ENCODE measurements at regions not wholly inside any gene's neighbourhood (a gene's known extent, or its start where the extent isn't known, plus 50 kb on each side); places are given as distances from the start of the nearest gene placed in this dataset.

DNA sequence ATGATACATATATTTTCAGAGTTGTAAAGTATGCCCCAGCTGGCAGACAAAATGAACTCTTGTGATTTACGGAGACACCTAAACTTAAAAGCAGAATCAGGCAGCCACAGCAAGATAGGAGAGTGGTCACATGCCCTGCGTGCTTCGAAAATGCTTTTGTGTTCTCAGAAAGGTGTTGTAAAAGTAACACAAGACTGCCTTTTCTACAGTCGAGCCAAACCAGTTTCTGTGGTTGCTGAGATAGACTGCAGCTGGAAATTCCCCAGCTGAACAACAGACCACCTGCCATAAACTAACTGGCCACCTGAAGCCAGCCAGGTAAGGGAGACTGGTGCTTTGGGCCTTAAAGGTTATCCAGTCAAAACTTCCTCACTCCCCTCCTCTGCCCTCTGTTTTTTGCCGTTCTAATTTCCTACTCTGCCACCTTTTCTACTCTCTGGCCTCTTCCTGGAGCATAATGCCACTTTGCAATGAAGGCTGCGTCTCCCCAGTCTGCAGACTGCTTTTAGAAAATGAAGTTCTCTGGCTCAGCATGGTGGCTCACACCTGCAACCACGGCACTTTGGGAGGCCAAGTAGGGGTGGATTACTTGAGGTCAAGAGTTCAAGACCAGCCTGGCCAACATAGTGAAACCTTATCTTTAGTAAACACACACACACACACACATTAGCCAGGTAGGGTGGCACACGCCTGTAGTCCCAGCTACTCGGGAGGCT lies 381.2 kb upstream of the SLITRK1 start:
- ChIA-PET POLR2A (ENCODE audit: unreplicated experiment) (no interaction called here), CTCF (no interaction called here)
- no peaks in the 10 kb centered on the region for H3K9me3 ChIP-seq (ENCODE audit: low read length)
- no peaks in the 10 kb centered on the region for H3K4me1 ChIP-seq (ENCODE audit: insufficient read depth, low read length)
- H4K20me1 ChIP-seq (ENCODE audit: low read length), result no peaks in the 10 kb centered on the region
- DNase-seq (no peak), ATAC-seq (no peak)
- no TSS peak for BruUV-seq (replicated peaks)
- TF ChIP-seq EZH2 (IDR thresholded peaks at IDR 0.05; ENCODE audit: low read length, unreplicated experiment) (no peak), EZH2phosphoT487 (IDR thresholded peaks at IDR 0.05; ENCODE audit: borderline replicate concordance, low read length) (no peak)
- TF ChIP-seq, protein P1, sequence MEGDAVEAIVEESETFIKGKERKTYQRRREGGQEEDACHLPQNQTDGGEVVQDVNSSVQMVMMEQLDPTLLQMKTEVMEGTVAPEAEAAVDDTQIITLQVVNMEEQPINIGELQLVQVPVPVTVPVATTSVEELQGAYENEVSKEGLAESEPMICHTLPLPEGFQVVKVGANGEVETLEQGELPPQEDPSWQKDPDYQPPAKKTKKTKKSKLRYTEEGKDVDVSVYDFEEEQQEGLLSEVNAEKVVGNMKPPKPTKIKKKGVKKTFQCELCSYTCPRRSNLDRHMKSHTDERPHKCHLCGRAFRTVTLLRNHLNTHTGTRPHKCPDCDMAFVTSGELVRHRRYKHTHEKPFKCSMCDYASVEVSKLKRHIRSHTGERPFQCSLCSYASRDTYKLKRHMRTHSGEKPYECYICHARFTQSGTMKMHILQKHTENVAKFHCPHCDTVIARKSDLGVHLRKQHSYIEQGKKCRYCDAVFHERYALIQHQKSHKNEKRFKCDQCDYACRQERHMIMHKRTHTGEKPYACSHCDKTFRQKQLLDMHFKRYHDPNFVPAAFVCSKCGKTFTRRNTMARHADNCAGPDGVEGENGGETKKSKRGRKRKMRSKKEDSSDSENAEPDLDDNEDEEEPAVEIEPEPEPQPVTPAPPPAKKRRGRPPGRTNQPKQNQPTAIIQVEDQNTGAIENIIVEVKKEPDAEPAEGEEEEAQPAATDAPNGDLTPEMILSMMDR (conservative IDR thresholded peaks at IDR 0.05; ENCODE audit: low read depth, low read length), result no peak
- H3K79me2 ChIP-seq (ENCODE audit: low read length), result no peaks in the 10 kb centered on the region
- H3F3A ChIP-seq (ENCODE audit: low read length, unreplicated experiment), result no peaks in the 10 kb centered on the region
- no peaks in the 10 kb centered on the region for H3K9me2 ChIP-seq (replicated peaks; ENCODE audit: low read length)
- no peaks in the 10 kb centered on the region for H3K36me3 ChIP-seq (ENCODE audit: low read depth, low read length)
- H3K4me2 ChIP-seq (ENCODE audit: low read length), result no peak overlapping the region
- no peak overlapping the region for H3K9ac ChIP-seq (ENCODE audit: low read length)
- H2AFZ ChIP-seq (ENCODE audit: low read length), result no peak overlapping the region
- H3K4me3 ChIP-seq (ENCODE audit: low read length), result no peak overlapping the region
- intact Hi-C loops (cut with micrococcal nuclease), result no loop called here
- no peaks in the 10 kb centered on the region for H3K27me3 ChIP-seq (ENCODE audit: low read length)
- H3K27ac ChIP-seq (ENCODE audit: low read length), result no peak overlapping the region

- Histone ChIP-seq H3K9ac (ENCODE audit: low read length) (no peak overlapping the region), H2AFZ (ENCODE audit: low read length) (no peak overlapping the region), H4K20me1 (ENCODE audit: low read length) (no peaks in the 10 kb centered on the region), H3K79me2 (ENCODE audit: low read length) (no peaks in the 10 kb centered on the region), H3K27ac (ENCODE audit: low read length) (no peak overlapping the region), H3K9me3 (ENCODE audit: low read length) (no peaks in the 10 kb centered on the region), H3K9me2 (replicated peaks; ENCODE audit: low read length) (no peaks in the 10 kb centered on the region), H3K27me3 (ENCODE audit: low read length) (no peaks in the 10 kb centered on the region), H3K4me1 (ENCODE audit: insufficient read depth, low read length) (no peaks in the 10 kb centered on the region), H3K4me3 (ENCODE audit: low read length) (no peak overlapping the region), H3F3A (ENCODE audit: low read length, unreplicated experiment) (no peaks in the 10 kb centered on the region), H3K36me3 (ENCODE audit: low read depth, low read length) (no peaks in the 10 kb centered on the region), H3K4me2 (ENCODE audit: low read length) (no peak overlapping the region)
- ATAC-seq, result no peak
- intact Hi-C loops (cut with micrococcal nuclease), result no loop called here
- TF ChIP-seq EZH2 (IDR thresholded peaks at IDR 0.05; ENCODE audit: low read length, unreplicated experiment) (no peak), EZH2phosphoT487 (IDR thresholded peaks at IDR 0.05; ENCODE audit: borderline replicate concordance, low read length) (no peak)
- TF ChIP-seq, protein P1 (conservative IDR thresholded peaks at IDR 0.05; ENCODE audit: low read depth, low read length), result no peak
- ChIA-PET POLR2A (ENCODE audit: unreplicated experiment) (no interaction called here), CTCF (no interaction called here)
- no TSS peak for BruUV-seq (replicated peaks)
- no peak for DNase-seq
These were observed 373.0 kb upstream of the SLITRK1 start for GRCh38 chr13:84255226-84255797.

- DNase-seq (no peak), ATAC-seq (no peak)
- H3K36me3 ChIP-seq (ENCODE audit: low read depth, low read length), result no peaks in the 10 kb centered on the region
- TF ChIP-seq EZH2phosphoT487 (IDR thresholded peaks at IDR 0.05; ENCODE audit: borderline replicate concordance, low read length), result no peak
- no peak for TF ChIP-seq EZH2 (IDR thresholded peaks at IDR 0.05; ENCODE audit: low read length, unreplicated experiment)
- TF ChIP-seq, protein P1 (conservative IDR thresholded peaks at IDR 0.05; ENCODE audit: low read depth, low read length), result no peak
- no peaks in the 10 kb centered on the region for H3K9me2 ChIP-seq (replicated peaks; ENCODE audit: low read length)
- no peak overlapping the region for H2AFZ ChIP-seq (ENCODE audit: low read length)
- POLR2A ChIA-PET (ENCODE audit: unreplicated experiment), result no interaction called here
- CTCF ChIA-PET, result no interaction called here
- H3K4me3 ChIP-seq (ENCODE audit: low read length), result no peak overlapping the region
- no TSS peak for BruUV-seq (replicated peaks)
- H3K4me2 ChIP-seq (ENCODE audit: low read length), result no peak overlapping the region
- H3K27ac ChIP-seq (ENCODE audit: low read length), result no peak overlapping the region
- H3K4me1 ChIP-seq (ENCODE audit: insufficient read depth, low read length), result no peaks in the 10 kb centered on the region
- no peak overlapping the region for H3K9ac ChIP-seq (ENCODE audit: low read length)
- H3K79me2 ChIP-seq (ENCODE audit: low read length), result no peaks in the 10 kb centered on the region
- H3K9me3 ChIP-seq (ENCODE audit: low read length), result no peaks in the 10 kb centered on the region
- no peaks in the 10 kb centered on the region for H3F3A ChIP-seq (ENCODE audit: low read length, unreplicated experiment)
- no peaks in the 10 kb centered on the region for H4K20me1 ChIP-seq (ENCODE audit: low read length)
- H3K27me3 ChIP-seq (ENCODE audit: low read length), result no peaks in the 10 kb centered on the region
- intact Hi-C loops (cut with micrococcal nuclease), result no loop called here
These were observed 367.2 kb upstream of the SLITRK1 start for GRCh38 chr13:84249463-84249862.
